ENCODE measurements at regions not wholly inside any gene's neighbourhood (a gene's known extent, or its start where the extent isn't known, plus 50 kb on each side); places are given as distances from the start of the nearest gene placed in this dataset.

DNA sequence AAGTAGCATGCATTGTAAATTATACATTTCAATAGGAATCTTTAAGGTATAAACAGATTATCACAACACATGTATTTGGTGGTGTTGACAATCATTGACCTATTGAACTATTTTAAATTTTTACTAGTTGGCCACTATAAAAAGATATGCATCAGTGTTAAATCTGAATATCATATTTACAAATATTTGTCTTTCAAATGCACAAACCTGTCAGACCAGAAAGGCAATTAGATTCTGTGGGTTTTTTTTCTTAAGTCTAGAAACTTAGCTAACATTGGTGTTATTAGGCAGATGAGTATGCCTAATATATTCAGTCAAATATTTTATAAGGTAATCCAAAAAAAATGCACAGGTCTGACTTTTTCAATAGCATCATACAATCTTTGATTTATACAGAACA lies 241.4 kb upstream of the DGKB start:
- Histone ChIP-seq H3K4me2 (no peak overlapping the region), H3K4me1 (ENCODE audit: low read depth, poor library complexity, severe bottlenecking) (no peaks in the 10 kb centered on the region), H3K9ac (no peak overlapping the region), H3K27ac (no peak overlapping the region), H3K79me2 (ENCODE audit: insufficient read depth, low read depth) (no peaks in the 10 kb centered on the region), H3K36me3 (ENCODE audit: insufficient read depth) (no peaks in the 10 kb centered on the region), H3K27me3 (ENCODE audit: insufficient read depth, low read depth) (no peaks in the 10 kb centered on the region), H4K20me1 (ENCODE audit: insufficient read depth) (no peaks in the 10 kb centered on the region), H2AFZ (ENCODE audit: low read depth) (no peak overlapping the region), H3K4me3 (IDR thresholded peaks at IDR 0.05; ENCODE audit: insufficient read depth, low read depth, low read length) (no peak overlapping the region)
- TF ChIP-seq CTCF (conservative IDR thresholded peaks at IDR 0.05; ENCODE audit: low read depth, low read length) = no peak

DNA sequence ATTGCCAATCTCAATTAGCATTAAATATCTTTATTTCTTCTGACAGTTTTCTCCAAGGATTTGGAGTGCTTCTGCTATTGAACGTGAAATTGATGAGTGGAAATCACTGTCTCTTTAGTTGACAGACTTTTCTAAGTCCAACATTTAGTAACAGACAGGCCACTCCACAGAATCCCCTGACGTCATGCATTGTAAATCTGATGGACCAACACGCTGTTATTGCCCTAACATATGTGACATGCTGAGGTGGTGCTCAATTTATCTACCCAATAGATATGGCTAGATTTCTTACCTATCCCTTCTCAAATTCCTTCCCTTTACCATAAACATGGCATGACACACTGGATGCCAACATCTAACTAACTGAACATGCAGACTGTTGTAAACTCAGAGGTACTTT lies 240.6 kb upstream of the DGKB start:
- H3K9ac ChIP-seq = no peak overlapping the region
- H2AFZ ChIP-seq (ENCODE audit: low read depth) = no peak overlapping the region

DNA sequence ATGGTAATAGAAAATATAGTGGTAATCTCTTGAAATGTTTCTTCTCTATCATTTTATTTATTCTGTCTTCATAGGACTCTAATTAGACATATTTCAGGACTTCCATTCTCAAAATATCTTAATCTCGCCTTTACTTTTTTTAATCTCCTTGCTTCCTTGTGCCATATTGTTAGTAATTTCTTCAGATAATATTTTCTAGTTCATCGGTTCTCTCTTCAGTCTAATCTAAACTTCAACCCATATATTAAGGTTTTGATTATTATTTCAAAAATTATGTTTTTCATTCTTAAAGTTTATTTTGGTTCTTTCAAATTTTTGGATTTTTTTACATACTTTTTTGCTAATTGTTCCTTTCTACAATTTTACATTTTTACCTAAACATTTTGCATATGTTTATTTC lies 237.9 kb upstream of the DGKB start:
- H3K27ac ChIP-seq = no peak overlapping the region
- H2AFZ ChIP-seq (ENCODE audit: low read depth) = no peak overlapping the region
- no peak for TF ChIP-seq CTCF (conservative IDR thresholded peaks at IDR 0.05; ENCODE audit: low read depth, low read length)
- no peak overlapping the region for H3K4me2 ChIP-seq
- no peaks in the 10 kb centered on the region for H3K79me2 ChIP-seq (ENCODE audit: insufficient read depth, low read depth)
- no peak overlapping the region for H3K9ac ChIP-seq
- H3K4me1 ChIP-seq (ENCODE audit: low read depth, poor library complexity, severe bottlenecking) = no peaks in the 10 kb centered on the region
- no peaks in the 10 kb centered on the region for H4K20me1 ChIP-seq (ENCODE audit: insufficient read depth)
- no peak overlapping the region for H3K4me3 ChIP-seq (IDR thresholded peaks at IDR 0.05; ENCODE audit: insufficient read depth, low read depth, low read length)
- no peaks in the 10 kb centered on the region for H3K27me3 ChIP-seq (ENCODE audit: insufficient read depth, low read depth)
- H3K36me3 ChIP-seq (ENCODE audit: insufficient read depth) = no peaks in the 10 kb centered on the region

More for the DNA sequence above, 240.6 kb upstream of the DGKB start:
- no peaks in the 10 kb centered on the region for H3K79me2 ChIP-seq (ENCODE audit: insufficient read depth, low read depth)
- no peaks in the 10 kb centered on the region for H3K4me1 ChIP-seq (ENCODE audit: low read depth, poor library complexity, severe bottlenecking)
- no peak overlapping the region for H3K4me3 ChIP-seq (IDR thresholded peaks at IDR 0.05; ENCODE audit: insufficient read depth, low read depth, low read length)
- no peaks in the 10 kb centered on the region for H3K27me3 ChIP-seq (ENCODE audit: insufficient read depth, low read depth)
- H3K36me3 ChIP-seq (ENCODE audit: insufficient read depth) = no peaks in the 10 kb centered on the region
- no peak overlapping the region for H3K27ac ChIP-seq
- H4K20me1 ChIP-seq (ENCODE audit: insufficient read depth) = no peaks in the 10 kb centered on the region
- no peak for TF ChIP-seq CTCF (conservative IDR thresholded peaks at IDR 0.05; ENCODE audit: low read depth, low read length)
- no peak overlapping the region for H3K4me2 ChIP-seq

DNA sequence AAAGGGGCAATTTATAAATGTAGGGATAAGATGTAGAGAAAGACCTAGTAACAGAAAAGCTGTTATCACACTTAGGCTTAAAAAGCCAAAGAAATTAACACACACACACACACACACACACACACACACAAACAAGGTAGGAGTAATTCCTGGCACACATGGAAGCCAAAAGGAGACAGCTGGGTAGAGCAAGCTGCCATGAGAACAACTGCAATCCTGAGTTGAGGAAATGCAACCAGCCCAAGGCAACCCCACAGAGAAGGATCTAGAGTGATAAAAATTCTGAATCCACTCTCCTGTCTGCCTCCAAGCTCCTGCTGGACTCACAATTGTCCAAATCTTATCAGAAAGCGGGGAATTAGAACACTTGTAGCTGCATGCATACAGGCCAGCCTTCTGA lies 229.1 kb upstream of the DGKB start:
- Histone ChIP-seq H3K9ac (no peak overlapping the region), H3K4me2 (no peak overlapping the region), H3K4me1 (ENCODE audit: low read depth, poor library complexity, severe bottlenecking) (no peaks in the 10 kb centered on the region), H3K4me3 (IDR thresholded peaks at IDR 0.05; ENCODE audit: insufficient read depth, low read depth, low read length) (no peak overlapping the region), H2AFZ (ENCODE audit: low read depth) (no peak overlapping the region), H3K27me3 (ENCODE audit: insufficient read depth, low read depth) (no peaks in the 10 kb centered on the region), H4K20me1 (ENCODE audit: insufficient read depth) (no peaks in the 10 kb centered on the region), H3K27ac (no peak overlapping the region), H3K79me2 (ENCODE audit: insufficient read depth, low read depth) (no peaks in the 10 kb centered on the region), H3K36me3 (ENCODE audit: insufficient read depth) (no peaks in the 10 kb centered on the region)
- no peak for TF ChIP-seq CTCF (conservative IDR thresholded peaks at IDR 0.05; ENCODE audit: low read depth, low read length)

Measured in KMS-11 (cell line).